Colonic mucosa (tissue), 4 donors: ENCODE measurements at regions not wholly inside any gene's neighbourhood (a gene's known extent, or its start where the extent isn't known, plus 50 kb on each side); places are given as distances from the start of the nearest gene placed in this dataset.
A peak's percentile ranks its signal among the peaks of the same experiment; 100 is the strongest.

Source experiments
- DNase-seq: peaks from one replicate; pipeline ENCODE4 v3.0.0-alpha.2; 2020
- H3K27ac ChIP-seq: fragments of 200-600 bp; one replicate; pipeline ENCODE4 v1.8.0; 2021
- H3K27me3 ChIP-seq: fragments of 200-600 bp; one replicate; pipeline ENCODE4 v1.8.0; 2021
- H3K36me3 ChIP-seq: fragments of 200-600 bp; one replicate; pipeline ENCODE4 v1.8.0; 2021
- H3K4me1 ChIP-seq: fragments of 200-600 bp; one replicate; pipeline ENCODE4 v1.8.0; 2021; ENCODE audit warnings: mild to moderate bottlenecking
- H3K4me3 ChIP-seq: fragments of 200-600 bp; one replicate; pipeline ENCODE4 v1.8.0; 2021
- H3K9ac ChIP-seq, 2 donors: one replicate each; pipeline ENCODE4 v1.7.0; 2013; ENCODE audit warnings: control low read depth in 2 of 2, low read depth in 2 of 2, low read length in 2 of 2
- H3K9me3 ChIP-seq: fragments of 200-600 bp; one replicate; pipeline ENCODE4 v1.8.0; 2021
- CTCF ChIP-seq: fragments of 200-600 bp; IDR thresholded peaks from one replicate; pipeline ENCODE4 v1.8.0; 2022; ENCODE audit warnings: antibody characterized with exemption, mild to moderate bottlenecking
- intact Hi-C: fragments of 100-400 bp; cut with DNase I; formaldehyde crosslinking; loops from one replicate; pipeline ENCODE4 v1.14.1; 2022
- donor health status: healthy.
- donor health status: DM: no; HTN: no; CAD: no.
- donor health status: DM: no; HTN: no; CAD: no.

DNA sequence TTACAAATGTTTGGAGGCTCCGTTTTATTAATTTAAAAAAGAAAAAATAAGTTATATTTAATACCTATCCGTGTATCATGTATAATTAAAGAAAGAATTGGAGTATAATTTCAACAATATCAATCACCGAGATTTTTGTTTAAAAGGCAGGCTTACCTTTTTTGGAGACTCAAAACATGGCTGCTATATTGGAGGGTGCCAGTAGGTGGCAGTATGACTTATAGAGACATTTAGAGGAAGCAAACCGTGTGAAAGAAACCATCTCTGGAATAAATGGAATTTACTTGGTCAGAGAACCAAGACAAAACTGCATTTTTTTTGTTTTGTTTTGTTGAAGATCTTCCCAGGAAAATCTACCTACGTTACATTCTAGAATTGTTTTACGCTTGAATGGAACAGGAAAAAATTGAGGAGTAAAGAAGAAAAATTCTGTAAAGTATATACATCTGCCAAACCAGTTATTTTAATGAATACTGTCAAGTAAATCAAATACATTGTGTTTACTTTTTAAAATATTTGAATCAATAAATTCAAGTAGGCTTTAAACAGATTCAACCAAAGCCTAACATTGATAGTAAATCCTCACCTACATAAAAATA lies 802.6 kb upstream of the ALCAM start:
- Histone ChIP-seq H3K27ac (no peak overlapping the region), H3K36me3 (no peaks in the 10 kb centered on the region), H3K9me3 (no peaks in the 10 kb centered on the region), H3K4me3 (no peak overlapping the region), H3K9ac (no peak overlapping the region), H3K4me1 (no peaks in the 10 kb centered on the region), H3K27me3 (no peaks in the 10 kb centered on the region)
- intact Hi-C loops, result loop anchor here (10.0 kb wide), 1 partner anchor 961 kb away; no protein-coding TSS in a partner anchor
- DNase-seq, result peak; percentile 65
- TF ChIP-seq CTCF, result peak; percentile 68

DNA sequence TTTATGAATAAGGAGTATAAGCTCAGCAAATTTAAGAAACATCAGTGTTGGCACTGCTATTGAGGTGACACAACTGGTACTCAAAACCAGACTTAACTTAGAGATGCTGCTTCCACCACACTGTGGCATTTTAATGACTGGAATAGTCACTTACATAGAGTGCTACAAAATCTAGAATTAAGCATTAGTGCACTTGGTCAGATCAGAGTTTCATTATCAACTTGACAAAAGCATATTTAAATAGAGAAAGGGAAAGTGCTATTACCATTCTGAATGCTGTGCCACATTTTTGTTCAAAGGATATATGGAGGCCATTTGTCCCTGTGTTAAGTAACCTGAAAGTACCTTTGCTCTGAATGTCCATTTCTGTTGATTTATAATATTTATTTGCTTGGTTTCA lies 800.7 kb upstream of the ALCAM start:
- no peak overlapping the region for H3K27ac ChIP-seq
- no peaks in the 10 kb centered on the region for H3K9me3 ChIP-seq
- no peak for DNase-seq
- H3K4me1 ChIP-seq, result no peaks in the 10 kb centered on the region
- no peak overlapping the region for H3K9ac ChIP-seq
- H3K4me3 ChIP-seq, result no peak overlapping the region
- H3K36me3 ChIP-seq, result no peaks in the 10 kb centered on the region
- intact Hi-C loops, result loop anchor here (10.0 kb wide), 1 partner anchor 959 kb away; no protein-coding TSS in a partner anchor
- H3K27me3 ChIP-seq, result no peaks in the 10 kb centered on the region
- TF ChIP-seq CTCF, result no peak

DNA sequence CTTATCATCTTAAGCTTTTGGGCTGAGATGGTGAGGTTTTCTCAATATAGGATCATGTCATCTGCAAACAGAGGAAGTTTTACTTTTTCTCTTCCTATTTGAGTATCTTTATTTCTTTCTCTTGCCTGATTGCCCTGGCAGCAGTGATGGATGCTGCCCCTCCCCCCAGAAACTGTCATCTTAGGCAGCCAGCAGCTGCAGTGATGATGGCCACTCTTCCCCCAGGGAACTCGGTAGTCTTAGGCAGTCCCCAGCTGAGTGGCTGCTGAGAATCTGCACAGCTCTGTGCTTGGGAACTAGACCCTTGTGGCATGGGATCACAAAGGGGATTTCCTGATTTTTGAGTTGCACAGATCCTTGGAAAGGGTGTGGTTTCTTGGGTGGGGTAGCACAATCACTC lies 791.1 kb upstream of the ALCAM start:
- H3K36me3 ChIP-seq, result no peaks in the 10 kb centered on the region
- no peaks in the 10 kb centered on the region for H3K27me3 ChIP-seq
- no peak overlapping the region for H3K4me3 ChIP-seq
- H3K9me3 ChIP-seq, result peaks cover 4% of the 10 kb centered on the region
- DNase-seq, result no peak
- TF ChIP-seq CTCF, result no peak
- intact Hi-C loops, result no loop called here
- H3K27ac ChIP-seq, result no peak overlapping the region
- no peaks in the 10 kb centered on the region for H3K4me1 ChIP-seq
- H3K9ac ChIP-seq, result no peak overlapping the region

DNA sequence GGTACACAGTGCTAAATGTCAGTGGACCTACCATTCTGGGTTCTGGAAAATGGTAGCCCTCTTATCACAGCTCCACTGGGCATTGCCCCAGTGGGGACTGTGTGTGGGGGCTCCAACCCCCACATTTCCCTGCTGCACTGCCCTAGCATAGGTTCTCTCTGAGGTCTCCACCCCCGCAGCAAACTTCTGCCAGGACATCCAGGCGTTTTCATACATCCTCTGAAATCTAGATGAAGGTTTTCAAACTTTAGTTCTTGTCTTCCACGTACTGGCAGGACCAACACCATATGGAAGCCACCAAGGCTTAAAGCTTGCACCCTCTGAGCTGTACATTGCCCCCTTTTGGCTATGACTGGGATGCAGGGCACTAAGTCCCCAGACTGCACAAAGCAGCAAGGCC lies 788.2 kb upstream of the ALCAM start:
- Histone ChIP-seq H3K4me3 (no peak overlapping the region), H3K9me3 (peaks cover 4% of the 10 kb centered on the region), H3K27me3 (no peaks in the 10 kb centered on the region), H3K36me3 (no peaks in the 10 kb centered on the region), H3K4me1 (no peaks in the 10 kb centered on the region), H3K27ac (no peak overlapping the region), H3K9ac (no peak overlapping the region)
- TF ChIP-seq CTCF, result no peak
- no peak for DNase-seq
- intact Hi-C loops, result no loop called here

GRCh38 chr3:104582092-104582491 lies 784.6 kb upstream of the ALCAM start:
- Histone ChIP-seq H3K27ac (no peak overlapping the region), H3K9me3 (peaks cover 3% of the 10 kb centered on the region), H3K27me3 (no peaks in the 10 kb centered on the region), H3K4me3 (no peak overlapping the region), H3K4me1 (no peaks in the 10 kb centered on the region), H3K36me3 (no peaks in the 10 kb centered on the region), H3K9ac (no peak overlapping the region)
- TF ChIP-seq CTCF, result no peak
- intact Hi-C loops, result no loop called here
- DNase-seq, result no peak
